Calu3 (cell line): ENCODE measurements at regions not wholly inside any gene's neighbourhood (a gene's known extent, or its start where the extent isn't known, plus 50 kb on each side); places are given as distances from the start of the nearest gene placed in this dataset.

ENCODE experiments used
- BruUV-seq: library from RNA; stranded (reverse); fragments of 400-500 nt; replicated peaks from 2 replicates; lab custom pipeline; 2021; lab: Mats Ljungman, UMichigan
- CTCF ChIA-PET: fragments of 300-600 bp; sonication (Branson Sonifier 250); formaldehyde crosslinking; loops from one replicate; lab custom pipeline; 2022; ENCODE audit warnings: antibody characterized with exemption; lab: Charles Lee
- DNase-seq: peaks from one replicate; pipeline ENCODE4 v3.0.0; 2022
- H3K27ac Mint-ChIP-seq: one replicate; pipeline ENCODE4 v1.8.0; 2022; ENCODE audit warnings: mixed read lengths; ENCODE audit not compliant: unreplicated experiment
- H3K27me3 Mint-ChIP-seq: one replicate; pipeline ENCODE4 v1.8.0; 2022; ENCODE audit warnings: mixed read lengths; ENCODE audit not compliant: unreplicated experiment
- H3K36me3 Mint-ChIP-seq: one replicate; pipeline ENCODE4 v1.8.0; 2022; ENCODE audit warnings: mild to moderate bottlenecking, moderate library complexity, mixed read lengths; ENCODE audit not compliant: insufficient read depth, unreplicated experiment
- H3K4me1 Mint-ChIP-seq: one replicate; pipeline ENCODE4 v1.8.0; 2022; ENCODE audit warnings: mild to moderate bottlenecking, low read depth, mixed read lengths; ENCODE audit not compliant: unreplicated experiment
- H3K4me3 Mint-ChIP-seq: one replicate; pipeline ENCODE4 v1.8.0; 2022; ENCODE audit warnings: mild to moderate bottlenecking, low read depth, moderate library complexity, mixed read lengths; ENCODE audit not compliant: unreplicated experiment
- H3K9me3 Mint-ChIP-seq: one replicate; pipeline ENCODE4 v1.8.0; 2022; ENCODE audit warnings: low read depth, mixed read lengths; ENCODE audit not compliant: unreplicated experiment
- CTCF ChIP-seq: fragments of 200-600 bp; IDR thresholded peaks from one replicate; pipeline ENCODE4 v1.8.0; 2022; ENCODE audit warnings: antibody characterized with exemption; ENCODE audit not compliant: unreplicated experiment
- intact Hi-C: fragments of 100-400 bp; cut with micrococcal nuclease; formaldehyde crosslinking; loops from one replicate; pipeline ENCODE4 v1.10.0; 2022; ENCODE audit not compliant: unreplicated experiment

- Mint-ChIP-seq H3K36me3 (no peaks in the 10 kb centered on the region), H3K4me3 (no peak overlapping the region), H3K9me3 (no peaks in the 10 kb centered on the region), H3K27me3 (no peaks in the 10 kb centered on the region), H3K4me1 (no peaks in the 10 kb centered on the region), H3K27ac (no peak overlapping the region)
- intact Hi-C loops: no loop called here
- no peak for DNase-seq
- CTCF ChIA-PET: no interaction called here
- no TSS peak for BruUV-seq
- no peak for TF ChIP-seq CTCF
Measured at GRCh38 chr6:82441047-82441855, 77.6 kb downstream of the TPBG start.

- H3K4me3 Mint-ChIP-seq: no peak overlapping the region
- no peak for TF ChIP-seq CTCF
- H3K36me3 Mint-ChIP-seq: no peaks in the 10 kb centered on the region
- no peak overlapping the region for H3K27ac Mint-ChIP-seq
- H3K4me1 Mint-ChIP-seq: no peaks in the 10 kb centered on the region
- intact Hi-C loops: no loop called here
- no peak for DNase-seq
- H3K9me3 Mint-ChIP-seq: no peaks in the 10 kb centered on the region
- BruUV-seq: no TSS peak
- no peaks in the 10 kb centered on the region for H3K27me3 Mint-ChIP-seq
- CTCF ChIA-PET: interaction anchor here (0.7 kb wide), 1 partner anchor 205 kb away, joined by 3 read pairs; no protein-coding TSS in a partner anchor
Measured at GRCh38 chr6:82442061-82442719, 78.6 kb downstream of the TPBG start.

- no peak overlapping the region for H3K27ac Mint-ChIP-seq
- H3K4me1 Mint-ChIP-seq: no peaks in the 10 kb centered on the region
- intact Hi-C loops: no loop called here
- no peaks in the 10 kb centered on the region for H3K36me3 Mint-ChIP-seq
- TF ChIP-seq CTCF: no peak
- DNase-seq: no peak
- no TSS peak for BruUV-seq
- H3K4me3 Mint-ChIP-seq: no peak overlapping the region
- no peaks in the 10 kb centered on the region for H3K27me3 Mint-ChIP-seq
- H3K9me3 Mint-ChIP-seq: peaks cover 7% of the 10 kb centered on the region
- CTCF ChIA-PET: no interaction called here
Measured at GRCh38 chr6:82458147-82458546, 94.5 kb downstream of the TPBG start.

GRCh38 chr6:82458705-82459104 is 95.1 kb downstream of the TPBG start:
- no peak overlapping the region for H3K4me3 Mint-ChIP-seq
- H3K27me3 Mint-ChIP-seq: no peaks in the 10 kb centered on the region
- intact Hi-C loops: no loop called here
- no peaks in the 10 kb centered on the region for H3K36me3 Mint-ChIP-seq
- CTCF ChIA-PET: no interaction called here
- H3K27ac Mint-ChIP-seq: no peak overlapping the region
- BruUV-seq: no TSS peak
- no peak for TF ChIP-seq CTCF
- H3K4me1 Mint-ChIP-seq: no peaks in the 10 kb centered on the region
- H3K9me3 Mint-ChIP-seq: peaks cover 7% of the 10 kb centered on the region
- no peak for DNase-seq
